Stimulated activated CD8-positive, alpha-beta memory T cell treated with anti-CD3 and anti-CD28 coated beads, Interleukin-12 subunit alpha, Interleukin-12 subunit beta, amount 100 ng/mL, for 4 hours (primary cell): ENCODE measurements at regions not wholly inside any gene's neighbourhood (a gene's known extent, or its start where the extent isn't known, plus 50 kb on each side); places are given as distances from the start of the nearest gene placed in this dataset.
"Not testable (repeated sequence)": the region's sequence is repeated elsewhere in the genome, so short reads cannot be mapped to it uniquely, and the experiment has no call there.

ENCODE experiments used
- DNase-seq: peaks from one replicate; pipeline ENCODE4 v3.0.0-alpha.2; 2020; ENCODE audit warnings: low read depth

GRCh38 chr3:106265704-106266103 is 396.9 kb upstream of the CBLB start:
- DNase-seq = no peak

GRCh38 chr3:106268696-106269095 is 399.9 kb upstream of the CBLB start:
- no peak for DNase-seq

GRCh38 chr3:106272302-106272701 is 403.5 kb upstream of the CBLB start:
- DNase-seq = no peak

GRCh38 chr3:106275592-106275991 is 406.8 kb upstream of the CBLB start:
- DNase-seq = no peak

- DNase-seq = no peak
Observed at GRCh38 chr3:106276151-106276550, 407.3 kb upstream of the CBLB start.

- no peak for DNase-seq
Observed at GRCh38 chr3:106276755-106277612, 408.2 kb upstream of the CBLB start.

GRCh38 chr3:106277731-106278130 is 408.9 kb upstream of the CBLB start:
- DNase-seq = no peak

- no peak for DNase-seq
Observed at GRCh38 chr3:106281221-106281620, 412.4 kb upstream of the CBLB start.

GRCh38 chr3:106282943-106283342 is 414.1 kb upstream of the CBLB start:
- DNase-seq = no peak

GRCh38 chr3:106288781-106289180 is 420.0 kb upstream of the CBLB start:
- no peak for DNase-seq

- DNase-seq = no peak
Observed at GRCh38 chr3:106290304-106290997, 421.6 kb upstream of the CBLB start.

- no peak for DNase-seq
Observed at GRCh38 chr3:106293161-106293560, 424.3 kb upstream of the CBLB start.

- DNase-seq = no peak
Observed at GRCh38 chr3:106294121-106294520, 425.3 kb upstream of the CBLB start.

GRCh38 chr3:106296062-106296461 is 427.2 kb upstream of the CBLB start:
- no peak for DNase-seq

GRCh38 chr3:106299300-106300098 is 430.7 kb upstream of the CBLB start:
- DNase-seq = no peak

GRCh38 chr3:106302451-106303221 is 433.8 kb upstream of the CBLB start:
- no peak for DNase-seq

GRCh38 chr3:106303766-106304165 is 435.0 kb upstream of the CBLB start:
- DNase-seq = no peak

- no peak for DNase-seq
Observed at GRCh38 chr3:106305127-106305526, 436.3 kb upstream of the CBLB start.

GRCh38 chr3:106305882-106306435 is 437.1 kb upstream of the CBLB start:
- no peak for DNase-seq

GRCh38 chr3:106309274-106309673 is 440.5 kb upstream of the CBLB start:
- no peak for DNase-seq

GRCh38 chr3:106309798-106310197 is 441.0 kb upstream of the CBLB start:
- not testable (repeated sequence) for DNase-seq
